ENCODE measurements at regions not wholly inside any gene's neighbourhood (a gene's known extent, or its start where the extent isn't known, plus 50 kb on each side); places are given as distances from the start of the nearest gene placed in this dataset.
"Not testable (repeated sequence)": the region's sequence is repeated elsewhere in the genome, so short reads cannot be mapped to it uniquely, and the experiment has no call there.

DNA sequence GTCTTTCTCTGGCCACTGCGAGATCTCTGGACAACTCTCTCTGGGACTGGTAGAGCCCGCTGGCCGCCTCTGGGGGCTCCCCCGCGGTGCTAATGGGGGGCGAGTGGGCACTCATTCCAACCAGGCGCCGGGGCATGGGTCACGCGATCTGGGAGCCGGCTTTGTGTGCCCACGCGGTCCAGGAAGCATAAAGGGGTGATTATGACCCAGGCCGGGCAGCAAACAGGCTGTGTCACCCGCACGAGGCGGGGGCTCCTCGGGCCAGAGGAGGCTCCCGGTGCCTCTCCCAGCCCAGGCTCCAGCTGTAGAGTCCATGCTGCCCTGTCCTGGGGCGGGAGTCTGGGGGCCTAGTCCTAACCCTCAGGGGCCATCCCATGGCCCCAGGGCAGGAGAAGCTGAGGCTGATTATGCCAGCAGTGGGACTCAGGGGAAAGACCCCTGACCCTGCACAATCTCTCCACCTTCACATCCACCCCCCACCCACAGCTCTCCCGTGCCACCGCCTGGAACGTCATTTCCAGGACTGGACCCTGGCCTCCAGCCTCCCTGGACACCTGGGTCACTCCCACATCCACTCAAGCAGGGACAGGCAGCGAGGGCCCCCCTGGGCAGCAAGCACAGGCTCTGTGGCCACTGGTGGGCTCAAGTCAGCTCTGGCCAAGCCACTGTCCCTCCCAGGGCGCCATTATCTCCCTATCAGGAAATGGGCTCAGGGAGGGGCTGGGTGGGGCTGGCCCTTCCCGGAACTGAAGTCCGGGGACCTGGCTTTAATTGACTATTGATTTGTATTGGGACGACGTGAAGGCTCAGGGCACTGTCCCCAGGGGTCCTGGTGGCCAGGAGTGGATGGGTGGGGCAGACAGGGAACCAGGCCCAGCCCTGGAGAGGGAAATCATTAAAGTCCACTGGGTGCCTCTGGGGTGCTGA, 50.0 kb downstream of the PTPRS start:
- H3K4me1 Mint-ChIP-seq: peaks cover 7 to 8% of the 10 kb centered on the region in 2 donors
- no peak for DNase-seq
- H3K9me3 Mint-ChIP-seq: no peaks in the 10 kb centered on the region
- no peak overlapping the region for H3K4me3 Mint-ChIP-seq
- H3K27me3 Mint-ChIP-seq (ENCODE audit: low read depth in 3 of 3): peaks cover 1 to 7% (median 4%) of the 10 kb centered on the region in 3 donors
- H3K36me3 Mint-ChIP-seq: no peaks in the 10 kb centered on the region
- H3K27ac Mint-ChIP-seq: no peak overlapping the region

DNA sequence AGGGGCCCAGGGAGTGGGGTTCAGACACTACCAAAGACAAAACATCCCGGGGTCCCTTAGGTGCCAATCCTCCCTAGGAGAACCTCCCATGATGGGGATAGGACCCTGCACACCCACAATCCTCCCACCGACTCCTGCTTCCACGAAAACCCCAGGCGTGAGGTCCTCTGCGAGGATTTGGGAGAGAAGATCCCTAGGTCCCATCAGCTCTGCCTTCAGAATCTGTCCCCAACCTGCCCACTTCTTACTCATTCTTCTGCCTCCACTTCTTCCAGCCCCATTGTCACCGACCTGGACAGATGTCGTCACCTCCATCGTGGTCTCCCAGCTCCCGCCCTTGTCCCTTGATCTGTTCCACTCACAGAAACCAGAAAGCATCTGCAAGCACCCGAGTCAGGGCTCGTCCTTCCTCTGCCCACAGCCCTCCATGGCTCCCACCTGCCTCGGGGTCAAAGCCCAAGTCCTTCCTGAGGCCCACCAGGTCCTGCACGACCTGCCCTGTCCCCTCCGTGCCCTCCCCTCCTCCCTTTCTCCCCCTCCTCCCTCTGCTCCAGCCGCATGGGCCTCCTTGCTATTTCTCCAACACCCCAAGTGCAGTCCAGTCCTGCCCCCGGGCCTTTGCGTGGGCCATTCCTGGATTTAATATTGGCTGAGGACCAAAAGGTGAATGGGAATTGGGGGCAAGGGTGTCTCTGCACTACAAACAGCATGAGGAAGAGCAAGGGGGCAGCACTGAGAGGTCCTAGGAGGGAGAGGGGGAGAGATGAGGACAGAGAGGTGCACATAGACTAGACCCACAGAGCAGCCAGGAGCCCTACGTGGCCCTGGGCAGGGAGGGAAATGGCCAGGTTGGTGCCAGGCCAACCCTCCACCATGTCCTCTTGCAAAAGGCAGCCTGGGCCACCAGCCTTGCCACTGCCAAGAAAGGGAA, 51.3 kb downstream of the PTPRS start:
- peaks cover 1 to 10% (median 5%) of the 10 kb centered on the region in 3 donors for H3K27me3 Mint-ChIP-seq (ENCODE audit: low read depth in 3 of 3)

DNA sequence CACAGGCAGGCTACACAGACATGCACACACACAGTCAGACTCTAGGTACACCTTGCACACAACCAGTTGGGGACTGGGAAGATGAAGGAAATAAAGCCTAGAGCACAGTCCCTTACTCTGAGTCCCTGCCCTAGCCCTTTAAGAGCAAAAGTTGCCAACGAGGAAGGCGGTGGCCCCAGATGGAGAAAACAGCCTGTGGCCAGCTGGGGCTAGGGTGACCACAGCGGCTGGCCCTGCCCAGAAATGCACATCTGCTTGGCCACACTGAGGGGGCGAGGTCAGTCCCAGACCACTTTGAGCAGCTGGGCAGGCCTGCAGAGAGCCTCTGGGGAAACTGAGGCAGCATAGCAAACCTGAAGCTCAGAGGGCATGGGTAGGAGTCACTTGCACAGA, 52.3 kb downstream of the PTPRS start:
- H3K27me3 Mint-ChIP-seq (ENCODE audit: low read depth in 3 of 3): peaks cover 1 to 10% (median 4%) of the 10 kb centered on the region in 3 donors
- no peaks in the 10 kb centered on the region for H3K9me3 Mint-ChIP-seq
- H3K4me1 Mint-ChIP-seq: peaks cover 7 to 8% of the 10 kb centered on the region in 2 donors
- H3K4me3 Mint-ChIP-seq: no peak overlapping the region
- no peak overlapping the region for H3K27ac Mint-ChIP-seq
- no peaks in the 10 kb centered on the region for H3K36me3 Mint-ChIP-seq
- DNase-seq: no peak

More for the DNA sequence above, 51.3 kb downstream of the PTPRS start:
- Mint-ChIP-seq H3K27ac (no peak overlapping the region), H3K4me1 (peaks cover 7 to 8% of the 10 kb centered on the region in 2 donors), H3K36me3 (no peaks in the 10 kb centered on the region), H3K9me3 (no peaks in the 10 kb centered on the region), H3K4me3 (no peak overlapping the region)
- DNase-seq: no peak

DNA sequence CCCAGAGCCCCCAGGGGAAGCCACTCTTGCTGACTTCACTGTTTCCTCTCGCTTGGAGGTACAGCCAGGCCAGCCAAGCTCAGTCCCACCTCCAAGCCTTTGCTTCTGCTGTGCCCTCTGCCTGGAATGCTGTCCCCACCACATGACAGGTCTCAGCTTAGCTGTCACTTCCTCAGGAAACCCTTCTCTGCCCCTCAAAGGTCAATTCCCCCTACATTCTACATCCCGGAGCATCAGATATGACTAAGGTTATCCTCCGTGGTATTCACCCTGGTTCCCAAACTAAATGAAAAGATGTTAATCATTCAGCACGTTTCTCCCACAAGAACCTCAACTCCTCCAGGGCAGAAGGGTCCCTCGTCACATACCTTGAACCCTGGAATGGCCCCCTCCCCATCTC, 53.5 kb downstream of the PTPRS start:
- H3K27me3 Mint-ChIP-seq (ENCODE audit: low read depth in 3 of 3): peaks cover 1 to 10% (median 6%) of the 10 kb centered on the region in 3 donors
- H3K36me3 Mint-ChIP-seq: no peaks in the 10 kb centered on the region
- DNase-seq: no peak
- no peak overlapping the region for H3K27ac Mint-ChIP-seq
- no peak overlapping the region for H3K4me3 Mint-ChIP-seq
- H3K9me3 Mint-ChIP-seq: no peaks in the 10 kb centered on the region
- peaks cover 5 to 6% of the 10 kb centered on the region in 2 donors for H3K4me1 Mint-ChIP-seq

DNA sequence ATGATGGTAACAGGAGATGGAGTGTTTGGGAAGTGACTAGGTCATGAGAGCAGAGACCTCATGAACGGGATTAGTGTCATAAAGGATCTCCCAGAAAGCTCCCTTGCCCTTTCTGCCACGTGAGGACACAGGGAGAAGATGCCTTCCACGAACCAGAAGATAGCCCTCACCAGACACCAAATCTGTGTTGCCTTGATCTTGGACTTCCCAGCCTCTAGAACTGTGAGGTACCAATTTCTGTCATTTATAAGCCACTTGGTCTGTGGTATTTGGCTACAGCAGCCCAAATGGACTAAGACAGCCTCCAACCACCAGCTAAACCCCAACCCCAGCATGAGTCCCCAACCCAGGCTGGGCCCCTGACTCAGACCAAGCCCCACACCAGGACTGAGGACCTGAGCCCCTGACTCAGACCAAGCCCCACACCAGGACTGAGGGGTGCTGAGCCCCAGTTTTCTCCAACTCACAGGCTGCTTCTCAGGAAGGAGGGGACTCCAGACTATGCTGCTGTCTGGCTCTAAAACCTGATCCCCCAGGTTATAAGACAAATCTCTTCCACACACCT, 54.1 kb downstream of the PTPRS start:
- Mint-ChIP-seq H3K36me3 (no peaks in the 10 kb centered on the region), H3K27ac (no peak overlapping the region), H3K9me3 (no peaks in the 10 kb centered on the region), H3K4me1 (peaks cover 0 to 1% of the 10 kb centered on the region in 2 donors), H3K4me3 (no peak overlapping the region), H3K27me3 (ENCODE audit: low read depth in 3 of 3) (peaks cover 1 to 8% (median 3%) of the 10 kb centered on the region in 3 donors)
- no peak for DNase-seq

DNA sequence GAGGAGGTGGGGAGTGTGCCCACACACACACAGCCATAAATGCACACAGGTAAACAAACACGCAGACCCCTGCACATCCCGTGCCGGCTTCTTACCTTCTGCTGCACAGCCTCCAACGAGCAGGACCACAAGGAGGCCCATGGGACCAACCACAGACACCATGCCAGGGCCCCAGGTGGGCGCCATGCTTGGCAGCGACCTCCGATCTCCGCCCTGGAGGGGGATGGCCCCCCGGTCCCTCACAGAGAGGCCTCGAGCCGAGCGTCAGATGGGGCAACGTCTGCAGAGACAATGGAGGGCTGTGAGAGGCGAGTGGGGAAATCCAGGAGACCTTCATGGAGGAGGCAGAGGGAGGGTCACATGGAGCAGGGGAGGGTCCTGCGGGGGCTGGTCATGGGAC, 54.7 kb downstream of the PTPRS start:
- Mint-ChIP-seq H3K4me3 (no peak overlapping the region), H3K27ac (no peak overlapping the region)
- DNase-seq: no peak

DNA sequence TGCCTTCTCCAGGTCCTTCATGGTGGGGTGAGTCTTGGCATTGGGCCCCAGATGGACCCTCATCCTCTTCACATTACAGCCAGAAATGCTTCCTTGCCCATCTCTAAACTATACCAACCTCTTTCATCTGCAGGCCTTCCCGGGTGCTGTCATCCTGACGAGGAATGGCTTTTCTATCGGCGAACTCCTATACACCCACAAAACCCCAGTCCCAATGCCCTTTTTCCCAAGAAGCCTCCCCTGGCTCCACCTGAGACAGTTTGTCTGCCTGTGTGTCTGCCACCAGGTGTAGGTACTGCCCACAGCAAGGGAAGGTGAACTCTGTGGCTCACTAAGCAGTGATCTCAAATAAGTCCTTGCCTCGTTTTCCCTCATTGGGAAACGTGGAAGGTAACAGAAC, 55.3 kb downstream of the PTPRS start:
- Mint-ChIP-seq H3K27ac (no peak overlapping the region), H3K9me3 (peaks cover 0 to under 1% (median 0%) of the 10 kb centered on the region in 6 donors), H3K27me3 (ENCODE audit: low read depth in 3 of 3) (peaks cover 1 to 6% (median 3%) of the 10 kb centered on the region in 3 donors), H3K4me3 (no peak overlapping the region), H3K4me1 (no peaks in the 10 kb centered on the region), H3K36me3 (no peaks in the 10 kb centered on the region)
- no peak for DNase-seq

More for the DNA sequence above, 54.7 kb downstream of the PTPRS start:
- no peaks in the 10 kb centered on the region for H3K36me3 Mint-ChIP-seq
- no peaks in the 10 kb centered on the region for H3K9me3 Mint-ChIP-seq
- H3K4me1 Mint-ChIP-seq: no peaks in the 10 kb centered on the region
- peaks cover 1 to 6% (median 3%) of the 10 kb centered on the region in 3 donors for H3K27me3 Mint-ChIP-seq (ENCODE audit: low read depth in 3 of 3)

DNA sequence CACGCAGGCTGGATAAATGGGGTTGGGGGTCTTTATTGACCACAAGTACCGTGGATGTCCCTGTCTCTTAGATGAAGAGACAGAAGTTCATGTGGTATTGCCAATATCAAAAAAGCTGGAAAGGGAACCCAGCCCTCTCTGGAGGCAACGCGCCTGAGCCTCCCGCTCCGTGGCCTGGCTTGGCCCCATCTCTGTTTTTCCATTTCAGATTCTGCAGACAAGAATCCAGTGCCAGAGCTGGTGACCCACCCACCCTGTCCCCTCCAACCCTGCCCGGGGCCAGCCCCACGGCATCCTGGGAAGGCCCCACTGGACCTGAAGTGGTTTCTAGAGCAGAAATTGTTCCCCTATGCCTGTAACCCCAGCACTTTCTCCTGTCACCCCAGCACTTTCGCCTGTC, 57.7 kb downstream of the PTPRS start:
- H3K4me3 Mint-ChIP-seq: no peak overlapping the region
- peaks cover 1 to 6% (median 3%) of the 10 kb centered on the region in 3 donors for H3K27me3 Mint-ChIP-seq (ENCODE audit: low read depth in 3 of 3)
- H3K9me3 Mint-ChIP-seq: peaks cover 0 to 2% (median 0%) of the 10 kb centered on the region in 6 donors
- DNase-seq: no peak
- no peaks in the 10 kb centered on the region for H3K36me3 Mint-ChIP-seq
- H3K4me1 Mint-ChIP-seq: no peaks in the 10 kb centered on the region
- no peak overlapping the region for H3K27ac Mint-ChIP-seq

DNA sequence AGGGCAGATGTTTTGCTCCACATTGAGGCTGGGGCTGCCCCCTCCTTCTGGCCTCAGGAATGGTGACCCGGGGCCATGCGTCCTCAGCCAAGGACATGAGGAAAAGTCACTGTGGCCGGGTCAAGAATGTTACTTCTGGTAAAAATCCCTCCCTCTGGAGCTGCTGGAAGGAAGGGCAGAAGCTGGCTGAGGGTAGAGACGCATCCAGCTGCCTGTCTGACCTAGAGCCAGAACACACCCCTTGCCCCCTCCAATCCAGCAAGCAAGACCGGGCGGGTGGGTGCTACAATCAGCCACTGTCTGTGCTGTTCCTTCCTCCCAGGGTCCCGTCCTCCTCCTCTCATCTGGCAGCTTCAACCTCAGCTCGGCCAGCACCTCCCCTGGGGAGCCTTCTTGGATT, 59.0 kb downstream of the PTPRS start:
- Mint-ChIP-seq H3K9me3 (peaks cover 0 to 2% (median 0%) of the 10 kb centered on the region in 6 donors), H3K4me3 (no peak overlapping the region), H3K27me3 (ENCODE audit: low read depth in 3 of 3) (peaks cover 1 to 10% (median 3%) of the 10 kb centered on the region in 3 donors), H3K4me1 (no peaks in the 10 kb centered on the region), H3K27ac (no peak overlapping the region), H3K36me3 (no peaks in the 10 kb centered on the region)
- no peak for DNase-seq

DNA sequence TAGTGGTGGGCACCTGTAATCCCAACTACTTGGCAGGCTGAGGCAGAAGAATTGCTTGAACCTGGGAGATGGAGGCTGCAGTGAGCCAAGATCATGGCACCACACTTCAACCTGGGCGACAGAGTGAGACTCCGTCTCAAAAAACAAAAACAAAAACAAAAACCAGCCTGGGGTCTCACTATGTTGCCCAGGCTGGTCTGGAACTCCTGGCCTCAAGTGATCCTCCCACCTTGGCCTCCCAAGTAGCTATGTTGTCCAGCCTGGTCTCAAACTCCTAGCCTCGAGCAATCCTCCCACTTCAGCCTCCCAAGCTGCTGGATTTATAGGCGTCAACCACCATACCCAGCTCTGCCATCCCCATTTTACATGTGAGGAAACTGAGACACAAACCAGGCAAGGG, 64.9 kb downstream of the PTPRS start:
- not testable (repeated sequence) for H3K9me3 Mint-ChIP-seq; H3K27me3 Mint-ChIP-seq (ENCODE audit: low read depth in 3 of 3); H3K4me1 Mint-ChIP-seq; DNase-seq; H3K36me3 Mint-ChIP-seq; H3K4me3 Mint-ChIP-seq; H3K27ac Mint-ChIP-seq

DNA sequence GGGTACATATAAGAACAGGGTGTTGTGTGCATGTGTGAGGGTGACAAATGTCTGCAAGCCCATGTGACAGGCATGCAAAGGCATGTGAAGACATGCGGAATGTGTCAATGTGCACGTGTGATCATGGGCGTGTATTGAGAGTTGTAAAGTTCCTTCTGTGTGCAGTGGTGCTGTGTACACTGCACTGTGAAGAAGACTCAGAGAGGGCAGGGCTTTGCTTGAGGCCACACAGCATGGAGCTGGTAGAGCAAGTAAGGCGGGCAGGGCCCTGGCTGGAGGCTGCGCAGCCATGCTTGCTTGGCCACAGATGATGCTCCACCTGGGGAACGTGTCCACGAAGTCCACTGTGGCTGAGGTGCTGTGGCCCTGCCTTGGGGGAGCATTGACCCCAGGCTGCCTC, 66.8 kb downstream of the PTPRS start:
- peaks cover 1 to 4% (median 2%) of the 10 kb centered on the region in 3 donors for H3K27me3 Mint-ChIP-seq (ENCODE audit: low read depth in 3 of 3)
- H3K27ac Mint-ChIP-seq: no peak overlapping the region
- peaks cover 0 to 2% (median 0%) of the 10 kb centered on the region in 6 donors for H3K9me3 Mint-ChIP-seq
- H3K4me3 Mint-ChIP-seq: no peak overlapping the region
- no peaks in the 10 kb centered on the region for H3K4me1 Mint-ChIP-seq
- no peak for DNase-seq
- H3K36me3 Mint-ChIP-seq: no peaks in the 10 kb centered on the region

DNA sequence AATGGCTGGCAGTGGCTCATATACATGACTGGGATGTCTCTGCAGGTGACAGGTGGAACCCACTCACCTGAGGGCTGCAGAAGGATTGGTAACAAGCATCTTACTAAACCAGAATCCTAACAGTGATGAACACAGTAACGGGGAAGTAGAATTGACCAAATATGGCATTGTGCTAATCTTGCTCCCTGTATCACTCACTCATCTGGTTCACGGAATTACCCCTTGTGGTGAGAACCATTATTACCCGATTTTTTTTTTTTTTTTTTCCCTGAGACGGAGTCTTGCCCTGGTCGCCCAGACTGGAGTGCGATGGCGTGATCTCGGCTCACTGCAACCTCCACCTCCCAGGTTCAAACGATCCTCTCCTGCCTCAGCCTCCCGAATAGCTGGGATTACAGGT, 69.5 kb downstream of the PTPRS start:
- H3K4me3 Mint-ChIP-seq: no peak overlapping the region
- no peaks in the 10 kb centered on the region for H3K4me1 Mint-ChIP-seq
- H3K27me3 Mint-ChIP-seq (ENCODE audit: low read depth in 3 of 3): peaks cover 0 to 5% (median under 1%) of the 10 kb centered on the region in 3 donors

DNA sequence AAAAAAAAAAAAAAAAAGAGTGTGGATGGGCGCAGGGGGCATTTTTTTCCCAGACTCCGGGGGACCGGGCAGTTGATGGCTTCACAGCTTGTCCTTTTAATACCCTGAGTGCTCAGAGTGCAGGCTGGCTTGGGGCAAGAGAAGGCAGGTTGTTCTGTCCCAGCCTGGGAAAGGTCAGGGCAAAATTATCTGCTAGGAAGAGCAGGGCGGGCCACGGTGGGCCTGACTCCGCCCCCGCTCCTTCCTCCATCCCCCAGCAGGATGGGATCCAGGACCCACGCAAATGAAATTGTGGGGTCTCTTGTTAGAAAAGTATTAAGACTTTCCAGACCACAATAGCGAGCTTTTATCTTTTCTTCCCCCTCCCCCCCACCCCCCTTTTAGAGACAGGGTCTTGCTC, 70.7 kb downstream of the PTPRS start:
- H3K27me3 Mint-ChIP-seq (ENCODE audit: low read depth in 3 of 3): peaks cover 0 to 5% (median 0%) of the 10 kb centered on the region in 3 donors
- H3K36me3 Mint-ChIP-seq: no peaks in the 10 kb centered on the region
- H3K4me1 Mint-ChIP-seq: no peaks in the 10 kb centered on the region
- no peaks in the 10 kb centered on the region for H3K9me3 Mint-ChIP-seq
- no peak for DNase-seq
- H3K27ac Mint-ChIP-seq: no peak overlapping the region
- H3K4me3 Mint-ChIP-seq: no peak overlapping the region

More for the DNA sequence above, 69.5 kb downstream of the PTPRS start:
- Mint-ChIP-seq H3K36me3 (no peaks in the 10 kb centered on the region), H3K27ac (no peak overlapping the region), H3K9me3 (peaks cover 0 to 2% (median 0%) of the 10 kb centered on the region in 6 donors)
- no peak for DNase-seq
